GM20431 (cell line): ENCODE measurements at regions not wholly inside any gene's neighbourhood (a gene's known extent, or its start where the extent isn't known, plus 50 kb on each side); places are given as distances from the start of the nearest gene placed in this dataset.

Source experiments
- in situ Hi-C: fragments of 300-500 bp; cut with MseI, MboI; formaldehyde crosslinking; loops from one replicate; pipeline ENCODE4 v1.15.0; 2020; ENCODE audit warnings: low sequenced_read_pairs; ENCODE audit not compliant: unreplicated experiment

DNA sequence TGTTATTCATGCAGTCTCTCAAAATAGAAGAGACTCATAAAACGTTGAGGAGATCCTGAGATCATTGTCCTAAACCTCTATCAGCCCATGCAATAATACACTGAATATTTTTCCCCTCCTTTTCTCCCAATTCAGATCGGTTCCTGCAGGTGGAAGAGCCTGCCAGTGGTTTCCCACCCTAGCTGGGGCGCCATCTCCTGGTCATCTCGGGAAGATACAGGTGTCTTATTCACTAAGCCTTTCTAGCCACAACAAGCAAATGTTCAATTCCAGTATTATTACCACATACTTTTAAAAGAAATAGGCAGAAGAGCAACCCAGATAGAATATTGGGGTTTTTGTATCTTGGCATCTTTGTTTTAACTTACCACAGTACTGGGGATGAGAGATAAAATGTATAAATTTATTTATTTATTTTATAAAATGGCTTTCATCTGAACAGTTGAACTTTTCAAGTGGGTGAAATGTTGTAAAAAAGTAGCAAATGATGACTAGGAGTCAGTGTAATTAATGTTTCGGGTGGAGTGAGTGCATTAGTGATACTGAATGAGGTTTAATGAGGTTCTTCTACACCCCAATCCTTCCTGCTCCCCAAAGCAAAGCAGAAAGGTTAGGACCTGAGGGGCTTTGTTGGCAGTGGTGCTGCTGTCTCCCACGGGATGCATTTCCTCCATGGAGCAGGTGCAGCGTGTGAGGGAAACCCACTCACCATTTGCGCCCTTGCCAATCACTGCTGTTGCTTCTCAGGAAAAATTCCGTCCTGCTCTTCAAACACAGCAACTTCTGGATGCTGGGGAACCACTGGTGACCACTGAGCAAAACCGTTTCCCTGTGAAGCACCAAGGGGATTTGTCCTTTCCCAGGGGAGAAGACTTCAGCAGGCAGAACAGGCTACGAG, 147.1 kb upstream of the FHL2 start:
- in situ Hi-C loops: no loop called here

DNA sequence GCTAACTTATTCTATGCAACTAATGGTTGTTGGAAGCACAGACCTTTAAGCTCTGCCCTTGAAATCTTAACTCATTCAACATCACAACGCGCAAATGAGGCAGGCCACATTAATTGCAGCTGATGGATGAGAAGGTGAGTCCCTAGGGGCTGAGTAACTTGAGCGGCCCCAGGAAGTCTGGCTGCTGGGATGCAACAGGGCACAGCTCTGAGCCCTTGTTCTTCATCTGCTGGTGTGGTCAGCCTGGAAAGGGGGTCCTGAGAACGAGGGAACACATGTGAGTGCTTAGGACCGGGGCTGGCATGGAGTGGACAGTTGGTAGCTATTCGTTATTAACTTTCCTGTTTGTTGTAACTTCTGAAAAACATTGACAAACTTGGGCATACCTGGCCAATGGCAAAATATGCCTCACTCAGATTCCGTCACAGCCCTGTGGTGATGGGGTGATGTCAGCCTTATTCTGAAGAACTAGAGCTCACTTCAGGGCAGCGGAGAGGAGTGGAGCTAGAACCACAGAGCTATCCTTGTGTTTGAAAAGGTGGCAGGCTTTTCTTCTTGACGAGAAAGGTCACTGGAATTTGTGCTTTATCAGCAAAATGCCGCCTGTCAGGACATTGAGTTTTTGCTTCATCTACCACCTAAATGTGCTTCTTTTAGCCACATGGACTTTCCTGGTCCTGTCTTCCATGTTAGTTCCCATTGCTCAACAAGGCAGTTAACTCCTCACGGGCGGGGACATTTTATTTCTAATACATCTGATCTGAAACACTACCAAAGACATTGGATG, 145.9 kb upstream of the FHL2 start:
- in situ Hi-C loops: no loop called here

DNA sequence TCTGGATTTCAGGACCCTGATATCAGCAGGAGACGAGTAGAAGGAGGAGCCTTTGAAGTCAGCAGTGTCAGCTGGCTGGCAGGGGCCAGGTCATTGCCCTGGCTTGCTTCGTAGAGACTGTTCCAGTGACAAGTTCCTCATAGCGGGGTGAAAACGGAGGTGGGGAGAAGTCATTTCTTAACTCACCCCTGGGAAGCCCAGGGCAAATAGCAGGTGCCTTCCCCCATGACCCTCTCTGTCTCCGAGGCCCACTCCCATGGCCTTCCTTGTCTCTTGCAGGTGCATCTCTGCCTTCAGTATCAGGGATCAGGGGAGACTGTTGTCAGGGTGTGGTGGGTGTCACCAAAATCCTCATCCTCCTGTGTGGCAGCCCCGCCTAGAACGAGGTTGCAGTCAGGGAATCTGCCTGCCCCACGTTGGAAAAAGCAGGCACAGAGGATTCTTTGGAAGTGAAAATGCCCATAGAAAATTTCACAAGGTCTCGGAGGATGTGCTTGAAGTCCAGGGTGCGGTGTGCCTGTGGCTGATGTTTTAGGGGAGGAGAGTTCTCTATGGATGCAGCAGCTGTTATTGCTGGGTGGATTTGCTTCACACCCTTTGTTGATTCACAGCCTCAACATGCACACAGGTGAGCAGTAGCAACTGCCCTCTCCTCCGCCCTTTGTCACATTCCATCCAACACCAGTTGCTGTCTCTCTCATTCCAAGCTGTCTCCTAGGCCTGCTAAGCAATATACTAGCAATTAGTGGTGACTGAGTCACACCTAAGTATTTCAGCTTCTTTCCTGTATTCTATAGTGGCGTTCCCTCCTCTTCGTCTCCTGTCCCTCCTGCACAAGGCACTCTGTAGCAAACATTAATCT, 142.6 kb upstream of the FHL2 start:
- in situ Hi-C loops: no loop called here

DNA sequence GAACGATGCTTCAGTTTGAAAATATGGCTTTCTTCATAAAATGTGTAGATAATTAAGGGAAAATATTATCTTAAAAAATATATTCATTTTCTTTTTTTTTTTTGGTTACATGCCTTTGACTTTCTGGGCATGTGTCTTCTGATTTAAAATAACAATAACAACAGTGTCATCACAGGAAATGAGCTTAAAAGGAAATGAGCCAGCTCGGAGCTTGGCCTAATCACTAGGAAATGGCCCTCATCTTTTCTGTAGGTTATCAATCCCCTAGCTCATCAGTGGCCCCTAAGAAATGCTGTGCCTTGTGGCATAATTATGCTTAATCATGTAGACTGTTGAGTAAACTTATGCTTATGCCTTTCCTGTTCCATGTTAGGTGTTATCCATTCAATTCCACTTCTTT, 141.8 kb upstream of the FHL2 start:
- in situ Hi-C loops: no loop called here

DNA sequence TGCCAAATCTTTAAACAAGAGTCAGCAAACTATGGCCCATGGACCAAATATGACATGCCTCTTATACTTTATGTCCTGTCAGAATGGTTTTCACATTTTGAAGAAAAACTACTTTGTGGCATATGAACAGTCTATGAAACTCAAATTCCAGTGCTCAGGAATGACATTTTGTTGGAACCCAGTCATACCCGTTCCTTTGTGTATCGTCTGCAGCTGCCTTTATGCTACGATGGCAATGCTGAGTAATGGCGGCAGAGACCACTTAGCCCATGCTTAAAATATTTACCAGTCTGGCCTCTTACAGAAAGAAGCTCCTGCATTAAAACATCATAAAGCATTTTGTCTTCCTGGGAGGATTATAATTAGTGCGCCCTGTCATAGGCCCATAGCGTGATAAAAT, 140.5 kb upstream of the FHL2 start:
- in situ Hi-C loops: no loop called here

DNA sequence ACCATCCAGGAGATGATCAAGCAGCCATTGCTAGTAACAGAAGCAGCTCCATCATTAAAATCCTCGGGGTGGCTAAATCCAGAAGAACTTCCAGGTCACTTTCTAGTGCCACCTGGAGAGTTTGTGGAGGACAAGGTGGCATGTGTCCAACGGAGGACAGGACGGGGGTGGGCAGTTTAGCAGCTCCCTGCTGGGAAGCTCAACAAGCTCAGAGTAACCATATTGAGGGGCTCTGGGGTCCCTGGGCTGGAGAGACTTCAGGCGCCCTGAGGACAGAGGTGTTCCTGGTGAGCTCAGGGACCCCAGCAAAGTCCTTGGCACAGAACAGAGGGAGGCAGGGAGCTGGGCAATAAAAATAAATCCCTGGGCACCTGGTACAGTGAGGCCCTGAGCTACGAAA, 140.0 kb upstream of the FHL2 start:
- in situ Hi-C loops: no loop called here

DNA sequence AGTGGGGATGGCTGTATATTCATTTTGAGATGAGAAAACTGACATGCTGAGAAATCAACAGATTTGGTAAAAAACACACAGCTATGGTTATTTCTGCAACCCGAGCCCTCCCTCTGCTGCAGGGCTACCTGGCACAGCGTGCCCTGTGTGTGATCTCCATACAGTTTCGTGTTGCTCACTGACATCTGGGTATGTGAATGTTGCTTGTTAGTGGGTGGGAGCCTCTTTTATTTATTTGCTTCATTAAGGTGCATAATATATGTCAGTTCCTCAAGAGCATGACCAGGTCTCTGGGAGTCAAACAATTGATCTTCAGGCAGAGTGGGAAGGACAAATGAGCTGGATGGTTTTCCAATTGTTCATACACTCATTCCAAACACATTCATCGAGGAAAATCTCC, 139.1 kb upstream of the FHL2 start:
- in situ Hi-C loops: no loop called here

DNA sequence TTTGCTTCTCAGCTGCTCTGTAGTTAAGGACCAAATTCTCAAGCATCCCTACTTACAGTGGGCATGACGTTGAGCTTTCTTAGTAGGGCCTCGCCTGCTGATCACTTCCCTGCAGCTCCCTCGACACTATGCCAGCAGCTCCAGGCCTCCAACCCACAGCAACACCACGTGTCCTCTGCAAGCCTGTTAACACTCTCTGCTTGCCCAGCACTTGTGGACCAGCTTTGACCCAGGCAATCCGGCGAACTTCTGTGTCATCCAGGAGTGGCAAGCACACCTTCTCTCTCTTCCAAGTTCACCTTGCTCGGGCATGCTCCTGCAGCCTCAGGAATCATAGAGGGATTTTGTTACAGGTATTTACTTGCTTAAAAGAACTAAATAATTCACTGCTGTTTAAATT, 138.6 kb upstream of the FHL2 start:
- in situ Hi-C loops: no loop called here

DNA sequence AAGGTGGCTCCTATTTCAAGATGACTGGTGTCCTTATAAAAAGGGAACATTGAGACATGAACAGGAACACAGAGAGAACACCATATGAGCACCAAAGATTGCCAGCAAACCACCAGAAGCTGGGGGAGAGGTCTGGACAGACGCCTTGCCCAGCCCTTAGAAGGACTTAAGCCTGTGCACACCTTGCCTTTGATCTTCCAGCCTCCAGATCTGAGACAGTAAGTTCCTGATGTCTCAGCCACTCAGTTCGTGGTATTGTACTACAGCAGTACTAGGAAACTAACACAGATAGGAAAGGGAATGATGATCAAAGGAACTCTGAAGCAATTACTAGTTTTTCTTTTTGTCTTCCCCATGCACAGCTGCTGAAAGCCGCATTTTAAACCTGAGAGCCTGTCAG, 137.3 kb upstream of the FHL2 start:
- in situ Hi-C loops: no loop called here

DNA sequence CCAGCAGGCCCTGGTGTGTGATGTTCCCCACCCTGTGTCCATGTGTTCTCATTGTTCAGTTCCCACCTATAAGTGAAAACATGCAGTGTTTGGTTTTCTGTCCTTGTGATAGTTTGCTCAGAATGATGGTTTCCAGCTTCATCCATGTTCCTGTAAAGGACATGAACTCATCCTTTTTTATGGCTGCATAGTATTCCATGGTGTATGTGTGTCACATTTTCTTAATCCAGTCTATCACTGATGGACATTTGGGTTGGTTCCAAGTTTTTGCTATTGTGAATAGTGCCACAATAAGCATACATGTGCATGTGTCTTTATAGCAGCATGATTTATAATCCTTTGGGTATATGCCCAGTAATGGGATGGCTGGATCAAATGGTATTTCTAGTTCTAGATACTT, 130.4 kb upstream of the FHL2 start:
- in situ Hi-C loops: loop anchor here (10.0 kb wide), 1 partner anchor 164 kb away; no protein-coding TSS in a partner anchor

DNA sequence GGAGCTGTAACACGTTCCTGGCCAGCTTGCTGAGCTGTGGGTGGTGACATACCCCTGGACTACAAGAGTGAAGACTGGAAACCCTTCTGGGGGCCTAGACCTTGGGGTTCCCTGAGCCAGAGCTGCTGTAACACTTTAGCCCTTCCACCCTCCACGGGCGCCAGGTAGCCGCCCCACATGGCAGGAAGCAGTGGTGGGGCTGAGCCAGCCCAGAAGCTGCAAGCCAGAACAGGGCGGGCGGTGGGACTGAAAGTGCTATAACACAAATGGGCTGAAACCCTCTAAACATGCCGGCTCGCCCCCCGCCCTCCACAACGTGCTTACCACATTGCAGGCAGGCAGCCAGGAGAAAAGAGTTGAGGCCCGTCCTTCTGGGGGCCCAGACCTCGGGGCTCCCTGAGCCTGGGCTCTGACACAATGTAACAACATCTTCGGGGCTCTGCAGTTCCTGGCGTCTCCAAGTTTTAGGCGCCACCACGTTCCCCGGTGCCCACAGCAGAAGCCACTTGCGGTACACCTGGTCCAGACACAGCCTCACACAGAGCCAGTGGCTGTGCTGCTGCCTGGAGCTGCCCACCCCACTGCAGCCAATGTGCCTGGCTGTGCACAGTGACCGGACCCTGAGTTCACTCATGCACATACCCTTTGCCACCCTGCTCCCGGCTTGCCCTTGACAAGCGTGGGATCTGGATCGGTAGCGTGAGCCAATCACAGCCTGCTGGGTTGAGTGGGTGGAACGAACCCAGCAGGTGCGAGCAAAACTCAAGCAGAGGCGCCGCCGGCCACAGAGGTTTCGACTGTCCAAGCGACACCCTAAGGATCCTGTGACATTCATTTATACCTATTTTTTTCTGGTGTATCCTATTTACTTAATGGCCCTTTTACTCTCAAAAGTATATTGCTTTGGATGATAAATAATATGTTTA, 127.4 kb upstream of the FHL2 start:
- in situ Hi-C loops: loop anchor here (10.0 kb wide), 1 partner anchor 161 kb away; no protein-coding TSS in a partner anchor

DNA sequence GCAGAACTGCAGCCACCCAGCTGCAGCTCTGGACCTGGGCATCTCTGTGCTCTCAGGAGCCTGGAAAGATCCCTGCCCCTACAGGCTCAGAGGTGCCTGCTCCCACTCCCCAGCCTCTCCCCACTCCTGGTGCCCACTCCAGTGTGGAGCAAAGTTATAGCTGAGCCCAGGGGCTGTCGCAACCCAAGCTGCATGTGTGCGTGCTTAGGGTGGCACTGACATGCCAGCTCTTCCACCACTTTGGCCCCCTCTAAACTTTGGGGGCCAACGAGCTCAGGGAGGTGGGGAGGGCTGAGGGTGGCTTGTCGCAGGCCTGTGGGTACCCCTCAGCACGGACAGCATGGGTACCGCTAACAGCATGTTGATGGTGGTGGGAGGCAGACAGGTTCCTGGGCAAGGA, 126.3 kb upstream of the FHL2 start:
- in situ Hi-C loops: loop anchor here (10.0 kb wide), 1 partner anchor 160 kb away; no protein-coding TSS in a partner anchor

DNA sequence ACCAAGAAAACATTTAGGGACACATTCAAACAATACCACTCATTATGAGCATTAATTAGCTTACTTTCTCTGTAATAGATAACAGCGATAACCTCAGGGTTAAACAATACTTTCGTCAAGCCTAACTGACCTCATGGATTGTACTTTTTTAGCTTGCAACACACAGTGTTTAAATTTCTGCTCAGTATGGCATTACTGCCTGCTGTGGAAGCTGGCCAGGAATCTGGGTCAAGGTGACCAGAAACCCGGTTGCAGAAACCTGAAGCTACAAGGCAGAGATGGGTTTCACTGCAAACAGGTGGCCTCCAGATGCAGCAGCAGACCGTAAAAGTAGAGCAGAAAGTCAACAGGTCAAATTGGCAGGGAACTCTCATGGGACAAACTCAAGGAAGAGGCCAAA, 123.8 kb upstream of the FHL2 start:
- in situ Hi-C loops: loop anchor here (10.0 kb wide), 1 partner anchor 158 kb away; no protein-coding TSS in a partner anchor

DNA sequence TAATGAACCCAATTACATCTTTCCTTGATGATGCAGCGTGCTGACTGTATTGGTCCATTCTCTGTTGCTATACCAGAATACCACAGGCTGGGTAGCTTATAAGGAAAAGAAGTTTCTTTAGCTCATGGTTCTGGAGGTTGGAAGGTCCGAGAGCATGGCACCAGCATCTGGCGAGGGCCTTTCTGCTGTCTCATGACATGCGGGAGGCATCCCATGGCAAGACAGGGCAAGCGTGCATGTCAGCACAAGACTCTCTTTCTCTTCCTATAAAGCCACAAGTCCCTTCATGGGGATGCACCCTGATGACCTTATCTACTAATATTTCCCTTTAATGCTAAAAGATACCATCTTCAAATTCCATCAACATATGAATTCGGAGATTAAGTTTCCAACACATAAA, 122.8 kb upstream of the FHL2 start:
- in situ Hi-C loops: loop anchor here (10.0 kb wide), 1 partner anchor 157 kb away; no protein-coding TSS in a partner anchor

DNA sequence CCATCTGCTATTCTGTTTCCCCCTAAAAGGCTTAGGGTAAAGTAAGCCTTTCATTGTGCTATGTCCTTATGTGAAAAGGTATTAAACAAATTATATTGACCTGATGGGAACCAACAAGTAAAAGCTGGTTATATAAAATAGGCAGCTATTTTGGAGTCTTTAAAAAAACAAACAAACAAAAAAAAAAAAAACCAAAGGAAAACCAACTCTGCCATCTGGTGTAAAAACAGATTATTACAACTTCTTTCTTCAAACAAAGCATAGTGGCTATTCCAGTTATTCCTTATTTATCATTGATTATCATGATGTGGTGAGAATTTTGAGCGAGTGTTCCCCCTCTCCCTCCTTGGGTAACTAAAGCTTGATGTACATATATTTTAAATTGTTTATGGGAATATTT, 122.3 kb upstream of the FHL2 start:
- in situ Hi-C loops: loop anchor here (10.0 kb wide), 1 partner anchor 156 kb away; no protein-coding TSS in a partner anchor

DNA sequence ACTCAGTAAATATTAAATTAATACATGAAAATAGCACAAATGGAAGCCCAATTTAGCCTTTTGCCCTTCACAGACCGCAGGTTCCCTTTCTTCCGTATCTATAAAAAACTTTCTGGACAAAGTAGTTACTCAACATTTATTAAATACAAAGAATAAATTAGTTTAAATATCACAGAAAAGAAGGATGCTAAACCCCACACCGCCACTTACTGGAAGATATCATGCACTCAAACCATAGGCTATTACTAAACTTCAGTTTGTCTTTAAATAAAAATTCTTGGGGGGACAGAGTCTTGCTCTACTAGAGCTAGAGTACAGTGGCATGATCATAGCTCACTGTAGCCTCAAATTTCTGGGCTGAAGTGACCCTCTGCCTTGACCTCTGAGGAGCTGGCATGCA, 120.7 kb upstream of the FHL2 start:
- in situ Hi-C loops: no loop called here

DNA sequence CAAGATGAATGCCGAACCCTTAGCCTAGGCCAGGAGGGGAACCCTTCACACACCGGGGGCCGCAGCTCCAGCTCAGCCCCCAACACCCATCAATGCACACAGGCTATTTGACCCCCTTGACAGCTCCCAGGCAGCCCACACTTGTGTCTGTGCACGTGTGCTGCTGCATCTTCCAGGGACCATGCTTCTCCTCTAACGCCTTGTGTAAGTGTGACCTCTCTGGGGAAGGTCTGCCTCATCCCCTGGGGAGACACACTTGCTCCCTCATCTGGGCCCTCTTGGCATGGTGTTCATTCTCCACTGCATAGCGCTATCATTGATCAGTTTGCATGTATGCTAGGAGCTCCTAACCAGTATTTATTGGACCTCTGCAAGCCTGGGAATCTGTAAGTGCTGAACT, 120.0 kb upstream of the FHL2 start:
- in situ Hi-C loops: no loop called here

DNA sequence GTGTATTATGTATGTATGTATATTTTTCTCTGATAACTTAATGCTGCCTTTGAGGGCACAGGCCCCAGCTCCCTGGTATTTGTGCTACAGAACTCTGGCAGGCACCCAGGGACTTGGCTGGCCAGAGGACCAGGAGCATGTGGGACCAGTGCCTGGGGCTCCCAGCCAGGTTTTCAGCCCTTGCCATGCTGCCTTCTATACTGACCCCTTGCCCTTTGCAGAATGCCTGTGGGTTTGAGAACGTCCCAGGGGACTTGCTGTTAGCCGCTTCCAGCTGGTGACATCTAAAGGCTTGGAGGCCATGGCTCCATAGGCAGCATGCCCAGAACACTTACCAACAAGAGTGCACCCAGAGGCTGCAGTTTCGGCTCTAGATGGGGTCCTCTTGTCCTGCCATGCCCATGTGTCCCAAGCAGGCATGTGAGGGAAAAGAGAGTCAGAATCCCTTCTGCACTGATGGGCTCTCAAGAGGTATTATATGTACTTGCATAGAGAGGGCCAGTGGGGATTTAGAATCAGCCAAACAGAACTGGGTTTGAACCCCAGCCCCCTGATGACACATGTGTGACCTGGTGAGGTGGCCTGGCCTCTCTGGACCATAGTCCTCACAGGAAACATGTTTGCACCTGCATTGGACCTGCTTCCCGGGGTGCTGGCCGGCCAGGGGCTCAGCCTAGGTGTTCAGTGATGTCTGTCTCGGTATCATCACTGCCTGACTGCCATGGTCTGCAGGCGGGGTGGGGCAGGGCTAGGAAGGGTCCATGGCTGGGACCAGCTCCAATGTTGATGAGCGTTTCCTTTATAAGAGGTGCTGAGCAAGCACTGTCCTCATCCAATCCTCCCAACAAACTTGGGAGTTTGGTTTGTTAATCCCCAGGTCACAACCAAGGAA, 119.2 kb upstream of the FHL2 start:
- in situ Hi-C loops: no loop called here
